ENCODE measurements at regions not wholly inside any gene's neighbourhood (a gene's known extent, or its start where the extent isn't known, plus 50 kb on each side); places are given as distances from the start of the nearest gene placed in this dataset.

GRCh38 chr3:59578129-59578528, 528.3 kb upstream of the CFAP20DC start:
- Mint-ChIP-seq H3K27me3 (peaks cover under 1% of the 10 kb centered on the region), H3K27ac (peak overlapping the region in 1 of 3 donors; percentile 11), H3K4me3 (no peak overlapping the region), H3K9me3 (peaks cover 0 to 6% (median 0%) of the 10 kb centered on the region in 3 donors), H3K36me3 (no peaks in the 10 kb centered on the region), H3K4me1 (no peaks in the 10 kb centered on the region)

DNA sequence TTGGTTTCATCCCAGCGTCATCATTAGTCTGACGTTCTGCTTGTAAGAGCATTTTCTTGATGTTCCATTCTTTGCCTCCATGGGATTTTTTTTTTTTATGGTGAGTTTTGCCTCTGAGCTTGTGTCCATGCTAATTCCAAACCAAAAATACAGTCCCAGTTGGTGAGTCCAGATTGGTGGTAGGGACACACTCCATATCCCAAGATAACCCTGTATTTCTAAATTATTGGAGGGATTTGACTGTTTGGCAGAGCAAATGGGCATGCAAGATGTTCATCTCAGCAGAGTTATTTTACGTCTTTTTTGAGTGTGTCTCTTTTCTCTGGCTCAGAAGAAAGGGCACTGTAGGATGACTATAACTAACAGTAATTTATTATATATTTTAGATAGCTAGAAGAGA, 526.8 kb upstream of the CFAP20DC start:
- Mint-ChIP-seq H3K4me1 (no peaks in the 10 kb centered on the region), H3K27ac (no peak overlapping the region), H3K36me3 (no peaks in the 10 kb centered on the region), H3K27me3 (no peaks in the 10 kb centered on the region), H3K4me3 (no peak overlapping the region), H3K9me3 (no peaks in the 10 kb centered on the region)

- Mint-ChIP-seq H3K27me3 (no peaks in the 10 kb centered on the region), H3K9me3 (no peaks in the 10 kb centered on the region), H3K27ac (no peak overlapping the region), H3K4me3 (no peak overlapping the region), H3K36me3 (no peaks in the 10 kb centered on the region), H3K4me1 (no peaks in the 10 kb centered on the region)
Measured at GRCh38 chr3:59575113-59576001, 525.5 kb upstream of the CFAP20DC start.

- no peak overlapping the region for H3K4me3 Mint-ChIP-seq
- no peaks in the 10 kb centered on the region for H3K9me3 Mint-ChIP-seq
- no peaks in the 10 kb centered on the region for H3K36me3 Mint-ChIP-seq
- no peaks in the 10 kb centered on the region for H3K4me1 Mint-ChIP-seq
- H3K27ac Mint-ChIP-seq, result no peak overlapping the region
- H3K27me3 Mint-ChIP-seq, result no peaks in the 10 kb centered on the region
Measured at GRCh38 chr3:59573911-59574310, 524.1 kb upstream of the CFAP20DC start.

GRCh38 chr3:59572106-59572505, 522.3 kb upstream of the CFAP20DC start:
- Mint-ChIP-seq H3K36me3 (no peaks in the 10 kb centered on the region), H3K4me3 (no peak overlapping the region), H3K4me1 (peaks cover 0 to 3% (median 3%) of the 10 kb centered on the region in 3 donors), H3K27ac (no peak overlapping the region), H3K9me3 (no peaks in the 10 kb centered on the region), H3K27me3 (no peaks in the 10 kb centered on the region)

DNA sequence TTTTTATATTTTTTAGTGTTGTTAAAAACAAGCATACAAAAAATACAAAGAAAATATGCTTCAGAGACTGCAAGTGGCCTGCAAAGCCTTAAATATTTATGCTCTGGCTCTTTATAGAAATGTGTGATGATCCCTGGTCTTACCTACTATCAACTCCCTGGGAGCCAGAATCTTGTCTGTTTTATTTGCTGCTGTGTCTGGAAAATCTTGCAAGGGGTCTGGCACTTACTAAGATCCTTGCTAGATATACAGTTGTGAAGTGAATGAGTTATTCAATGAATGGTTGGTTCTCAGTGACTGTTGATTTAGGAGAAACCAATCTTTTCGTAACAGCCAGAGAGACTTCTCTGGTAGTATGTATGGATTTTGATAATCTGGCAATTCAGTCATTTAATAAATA, 521.0 kb upstream of the CFAP20DC start:
- Mint-ChIP-seq H3K27me3 (no peaks in the 10 kb centered on the region), H3K27ac (no peak overlapping the region), H3K36me3 (no peaks in the 10 kb centered on the region), H3K4me3 (no peak overlapping the region), H3K9me3 (no peaks in the 10 kb centered on the region), H3K4me1 (peaks cover 0 to 10% (median 7%) of the 10 kb centered on the region in 3 donors)

- H3K4me3 Mint-ChIP-seq, result no peak overlapping the region
- H3K27me3 Mint-ChIP-seq, result no peaks in the 10 kb centered on the region
- no peaks in the 10 kb centered on the region for H3K36me3 Mint-ChIP-seq
- no peaks in the 10 kb centered on the region for H3K9me3 Mint-ChIP-seq
- no peak overlapping the region for H3K27ac Mint-ChIP-seq
- peaks cover 0 to 10% (median 7%) of the 10 kb centered on the region in 3 donors for H3K4me1 Mint-ChIP-seq
Measured at GRCh38 chr3:59567661-59568060, 517.8 kb upstream of the CFAP20DC start.

DNA sequence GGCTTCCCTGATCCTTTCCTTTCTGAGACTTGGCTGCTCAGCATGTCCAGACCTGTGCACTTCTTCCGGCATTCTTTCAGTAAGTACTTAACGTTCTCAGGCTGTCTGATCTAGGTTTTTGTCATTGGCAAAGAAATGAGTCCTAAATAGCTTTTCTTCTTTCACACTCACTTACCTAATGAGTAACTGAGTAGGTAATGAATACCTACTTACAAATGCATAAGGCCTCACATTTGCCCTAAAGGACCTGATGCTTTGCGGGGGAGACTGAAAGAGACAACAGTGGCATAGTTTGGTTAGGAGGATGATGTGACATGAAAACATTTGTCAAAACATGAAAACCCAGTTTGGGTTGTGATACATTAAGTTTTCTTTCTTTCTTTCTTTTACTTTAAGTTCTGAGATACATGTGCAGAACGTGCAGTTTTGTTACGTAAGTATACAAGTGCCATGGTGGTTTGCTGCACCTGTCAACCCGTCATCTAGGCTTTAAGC, 516.7 kb upstream of the CFAP20DC start:
- no peaks in the 10 kb centered on the region for H3K36me3 Mint-ChIP-seq
- H3K27ac Mint-ChIP-seq, result no peak overlapping the region
- H3K9me3 Mint-ChIP-seq, result no peaks in the 10 kb centered on the region
- no peak overlapping the region for H3K4me3 Mint-ChIP-seq
- H3K27me3 Mint-ChIP-seq, result no peaks in the 10 kb centered on the region
- peaks cover 0 to 10% (median 7%) of the 10 kb centered on the region in 3 donors for H3K4me1 Mint-ChIP-seq

- no peak overlapping the region for H3K27ac Mint-ChIP-seq
- peaks cover 0 to 3% (median 0%) of the 10 kb centered on the region in 3 donors for H3K9me3 Mint-ChIP-seq
- H3K4me3 Mint-ChIP-seq, result no peak overlapping the region
- H3K36me3 Mint-ChIP-seq, result no peaks in the 10 kb centered on the region
- no peaks in the 10 kb centered on the region for H3K27me3 Mint-ChIP-seq
- H3K4me1 Mint-ChIP-seq, result peaks cover 0 to 10% (median 7%) of the 10 kb centered on the region in 3 donors
Measured at GRCh38 chr3:59565125-59565524, 515.3 kb upstream of the CFAP20DC start.

- Mint-ChIP-seq H3K4me3 (no peak overlapping the region), H3K4me1 (peaks cover 0 to 10% (median 7%) of the 10 kb centered on the region in 3 donors), H3K27me3 (no peaks in the 10 kb centered on the region), H3K27ac (no peak overlapping the region), H3K36me3 (no peaks in the 10 kb centered on the region), H3K9me3 (peaks cover 0 to 3% (median 0%) of the 10 kb centered on the region in 3 donors)
Measured at GRCh38 chr3:59563966-59564365, 514.1 kb upstream of the CFAP20DC start.

GRCh38 chr3:59563072-59563605, 513.3 kb upstream of the CFAP20DC start:
- no peak overlapping the region for H3K4me3 Mint-ChIP-seq
- H3K36me3 Mint-ChIP-seq, result no peaks in the 10 kb centered on the region
- H3K27me3 Mint-ChIP-seq, result no peaks in the 10 kb centered on the region
- H3K4me1 Mint-ChIP-seq, result peaks cover 0 to 10% (median 7%) of the 10 kb centered on the region in 3 donors
- H3K27ac Mint-ChIP-seq, result no peak overlapping the region
- H3K9me3 Mint-ChIP-seq, result peaks cover 0 to 3% (median 0%) of the 10 kb centered on the region in 3 donors

DNA sequence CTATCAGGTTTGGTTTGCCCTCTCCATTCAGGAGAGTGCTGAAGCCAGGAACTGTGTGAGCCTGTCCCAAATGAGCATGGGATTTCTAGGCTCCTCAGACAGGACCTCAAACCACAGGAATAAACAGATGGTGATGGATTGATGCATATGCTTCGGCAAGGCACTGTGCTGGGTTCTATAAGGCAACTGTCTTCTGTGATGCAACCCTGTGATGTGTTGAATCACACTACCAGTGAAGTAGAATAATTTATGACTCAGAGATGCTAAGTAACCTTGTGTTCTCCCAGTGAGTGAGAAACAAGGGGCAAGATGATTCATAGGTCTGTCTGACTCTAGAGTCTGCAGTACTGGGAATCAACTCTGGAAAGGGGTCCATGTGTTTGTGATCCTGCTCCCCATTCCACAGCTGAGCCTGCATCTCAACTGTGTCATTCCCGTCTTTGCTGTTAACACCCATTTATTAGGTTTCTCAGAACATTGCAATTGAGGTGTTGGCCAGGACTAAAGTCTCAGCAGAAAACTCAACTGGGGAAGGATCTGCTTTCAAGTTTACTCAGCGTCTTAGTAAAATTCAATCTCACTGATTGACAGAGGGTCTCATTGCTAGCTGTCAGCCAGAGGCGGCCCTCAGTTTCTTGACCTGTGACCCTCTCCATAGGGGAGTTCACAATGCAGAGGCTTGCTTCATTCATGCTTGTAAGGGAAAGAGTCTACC, 510.1 kb upstream of the CFAP20DC start:
- H3K36me3 Mint-ChIP-seq, result no peaks in the 10 kb centered on the region
- H3K27me3 Mint-ChIP-seq, result no peaks in the 10 kb centered on the region
- H3K27ac Mint-ChIP-seq, result no peak overlapping the region
- no peaks in the 10 kb centered on the region for H3K4me1 Mint-ChIP-seq
- no peak overlapping the region for H3K4me3 Mint-ChIP-seq
- peaks cover 0 to 3% (median 0%) of the 10 kb centered on the region in 3 donors for H3K9me3 Mint-ChIP-seq

- no peaks in the 10 kb centered on the region for H3K36me3 Mint-ChIP-seq
- H3K27me3 Mint-ChIP-seq, result no peaks in the 10 kb centered on the region
- no peak overlapping the region for H3K4me3 Mint-ChIP-seq
- no peak overlapping the region for H3K27ac Mint-ChIP-seq
- H3K9me3 Mint-ChIP-seq, result peaks cover 0 to 3% (median 0%) of the 10 kb centered on the region in 3 donors
- no peaks in the 10 kb centered on the region for H3K4me1 Mint-ChIP-seq
Measured at GRCh38 chr3:59558906-59559720, 509.3 kb upstream of the CFAP20DC start.

GRCh38 chr3:59555593-59556315, 505.9 kb upstream of the CFAP20DC start:
- Mint-ChIP-seq H3K4me3 (no peak overlapping the region), H3K27me3 (no peaks in the 10 kb centered on the region), H3K9me3 (peaks cover 0 to under 1% (median 0%) of the 10 kb centered on the region in 3 donors), H3K27ac (no peak overlapping the region), H3K36me3 (no peaks in the 10 kb centered on the region), H3K4me1 (no peaks in the 10 kb centered on the region)
